Sigmoid colon (tissue), 6 donors: ENCODE measurements at regions not wholly inside any gene's neighbourhood (a gene's known extent, or its start where the extent isn't known, plus 50 kb on each side); places are given as distances from the start of the nearest gene placed in this dataset.

Source experiments
- DNase-seq: peaks from one replicate; pipeline ENCODE4 v3.0.0-alpha.2; 2019
- H3K27ac ChIP-seq, 4 donors: fragments of 200-600 bp; sonication (generic); one replicate each; pipeline ENCODE4 v1.5.1; 2016 to 2019; ENCODE audit warnings: mild to moderate bottlenecking in 1 of 4
- H3K27me3 ChIP-seq, 3 donors: fragments of 200-600 bp; sonication (generic); one replicate each; pipeline ENCODE4 v1.5.1; 2019; ENCODE audit warnings: mild to moderate bottlenecking in 1 of 3
- H3K36me3 ChIP-seq, 4 donors: fragments of 200-600 bp; sonication (generic); one replicate each; pipeline ENCODE4 v1.5.1; 2016 to 2019
- H3K4me1 ChIP-seq, 4 donors: fragments of 200-600 bp; sonication (generic); one replicate each; pipeline ENCODE4 v1.5.1; 2017 to 2019
- H3K4me3 ChIP-seq, 4 donors: fragments of 200-600 bp; sonication (generic); one replicate each; pipeline ENCODE4 v1.5.1; 2017 to 2019; ENCODE audit warnings: mild to moderate bottlenecking in 2 of 4, moderate library complexity in 1 of 4
- H3K9me3 ChIP-seq, 4 donors: fragments of 200-600 bp in 3 of 4; sonication (generic) in 3 of 4; one replicate each; pipeline versions ENCODE4 v1.5.1 to v1.6.1; 2013 to 2019
- CTCF ChIP-seq, 4 experiments: fragments of 450-650 bp in 3 of 4; fragments of 200-600 bp in 1 of 4; IDR thresholded peaks; one replicate each; pipeline ENCODE4 v1.5.1; 2016 to 2019; ENCODE audit warnings: antibody characterized with exemption in 4 of 4, mild to moderate bottlenecking in 3 of 4, moderate library complexity in 2 of 4
- EP300 ChIP-seq, 4 donors: sonication (generic); formaldehyde crosslinking; IDR thresholded peaks; one replicate each; pipeline ENCODE4 v1.6.1; 2017; ENCODE audit warnings: antibody characterized with exemption in 4 of 4
- POLR2A ChIP-seq, 2 donors: fragments of 450-650 bp; IDR thresholded peaks; one replicate each; pipeline ENCODE4 v1.6.1; 2016; ENCODE audit warnings: antibody characterized with exemption in 2 of 2, mild to moderate bottlenecking in 2 of 2, moderate library complexity in 2 of 2
- POLR2AphosphoS5 ChIP-seq, 4 donors: sonication (generic); formaldehyde crosslinking; IDR thresholded peaks; one replicate each; pipeline ENCODE4 v1.6.1; 2017; ENCODE audit warnings: antibody characterized with exemption in 4 of 4
- WGBS, 2 donors: extraction: QIAGEN DNeasy Blood & Tissue Kit; methylation state at CpG; one replicate each; pipeline ENCODE4 v1.1.7; 2013; 5-methylcytosine and 5-hydroxymethylcytosine counted together
- intact Hi-C: fragments of 100-400 bp; cut with DNase I; formaldehyde crosslinking; loops from one replicate; pipeline ENCODE4 v1.15.1; 2023
- donor health status: healthy with polysubstance abuse.
- donor health status: healthy.

DNA sequence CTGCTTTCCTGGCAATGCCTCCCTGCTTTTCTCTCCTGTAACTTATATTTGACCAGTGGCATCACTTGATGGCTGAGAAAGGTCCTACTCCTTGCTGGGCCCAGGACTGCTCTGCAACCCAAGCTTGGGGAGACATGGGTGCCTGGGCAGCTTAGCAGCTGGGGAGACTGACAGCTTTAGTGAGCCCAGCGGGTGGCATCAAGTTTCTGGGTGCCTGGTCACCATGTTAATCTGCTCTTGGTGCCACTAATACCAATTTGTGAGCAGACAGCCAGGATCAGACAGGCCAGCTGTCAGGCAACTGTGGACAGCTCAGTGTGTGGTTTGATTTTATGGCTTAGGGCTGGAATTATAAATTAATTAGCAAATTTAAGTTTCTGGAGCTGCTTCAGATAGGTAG lies 144.8 kb upstream of the GLI2 start:
- 92 to 97% methylated on average over 1 of the region's 1 CpG for WGBS, 2 donors
- intact Hi-C loops = no loop called here

DNA sequence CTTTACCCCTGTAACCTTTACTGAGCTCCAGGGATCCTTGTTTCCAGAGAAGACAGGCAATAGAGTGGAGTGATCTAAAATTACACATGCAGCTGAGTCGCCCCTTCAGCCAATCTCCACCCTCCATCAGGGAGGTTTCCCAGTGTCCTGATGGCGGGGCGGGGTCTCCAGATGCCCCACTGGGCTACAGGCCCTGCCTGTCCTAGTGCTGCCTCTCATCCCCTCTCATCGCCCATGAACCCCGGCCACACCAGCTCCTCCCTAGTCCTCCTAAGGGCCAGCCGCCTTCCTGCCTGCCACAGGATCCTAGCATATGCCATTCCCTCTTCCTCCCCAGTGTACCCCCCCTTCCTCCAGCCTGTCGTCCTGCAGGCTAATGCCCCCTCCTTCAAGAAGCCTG lies 144.1 kb upstream of the GLI2 start:
- Histone ChIP-seq H3K4me3 (no peak overlapping the region), H3K27me3 (peaks cover 13 to 21% (median 13%) of the 10 kb centered on the region in 3 donors), H3K4me1 (peaks cover 0 to 18% (median 7%) of the 10 kb centered on the region in 4 donors), H3K9me3 (no peaks in the 10 kb centered on the region), H3K36me3 (no peaks in the 10 kb centered on the region), H3K27ac (no peak overlapping the region)
- WGBS, 2 donors = 83 to 88% methylated on average over 7 of the region's 7 CpGs
- no peak for DNase-seq
- intact Hi-C loops = no loop called here
- no peak for TF ChIP-seq POLR2AphosphoS5 (IDR thresholded peaks at IDR 0.05)
- TF ChIP-seq POLR2A (IDR thresholded peaks at IDR 0.05) = no peak
- no peak for TF ChIP-seq EP300 (IDR thresholded peaks at IDR 0.05)
- no peak for TF ChIP-seq CTCF (IDR thresholded peaks at IDR 0.05)

More for the DNA sequence above, 144.8 kb upstream of the GLI2 start:
- Histone ChIP-seq H3K4me1 (peaks cover 0 to 11% (median 6%) of the 10 kb centered on the region in 4 donors), H3K9me3 (no peaks in the 10 kb centered on the region), H3K27ac (no peak overlapping the region), H3K4me3 (no peak overlapping the region), H3K27me3 (peaks cover 17 to 27% (median 19%) of the 10 kb centered on the region in 3 donors), H3K36me3 (no peaks in the 10 kb centered on the region)
- TF ChIP-seq EP300 (IDR thresholded peaks at IDR 0.05) (no peak), POLR2AphosphoS5 (IDR thresholded peaks at IDR 0.05) (no peak), CTCF (IDR thresholded peaks at IDR 0.05) (no peak), POLR2A (IDR thresholded peaks at IDR 0.05) (no peak)
- DNase-seq = no peak

DNA sequence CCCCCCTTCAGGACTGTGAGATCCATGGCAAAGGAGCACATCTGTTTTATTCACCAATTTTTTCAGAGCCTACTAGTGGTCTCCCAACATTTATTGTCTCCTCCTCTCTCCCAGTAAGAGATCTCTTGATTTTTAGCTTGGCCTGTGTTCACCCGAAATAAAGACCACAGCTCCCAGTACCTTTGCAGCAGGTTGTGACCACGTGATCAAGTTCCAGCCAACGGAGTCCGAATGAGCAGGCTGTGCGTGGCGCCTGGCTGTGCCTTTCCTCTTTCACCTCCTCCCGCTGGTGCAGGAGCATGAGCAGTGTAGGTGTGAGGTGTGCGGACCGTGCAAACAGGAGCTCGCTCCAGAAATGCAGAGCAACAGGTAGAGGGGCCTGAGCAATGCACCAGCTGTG lies 143.6 kb upstream of the GLI2 start:
- intact Hi-C loops = no loop called here
- no peak overlapping the region for H3K4me3 ChIP-seq
- no peaks in the 10 kb centered on the region for H3K36me3 ChIP-seq
- H3K9me3 ChIP-seq = no peaks in the 10 kb centered on the region
- peaks cover 0 to 15% (median 5%) of the 10 kb centered on the region in 4 donors for H3K4me1 ChIP-seq
- WGBS, 2 donors = 72 to 89% methylated on average over 10 of the region's 10 CpGs
- H3K27me3 ChIP-seq = peaks cover 8 to 16% (median 8%) of the 10 kb centered on the region in 3 donors
- H3K27ac ChIP-seq = no peak overlapping the region
- DNase-seq = no peak
- no peak for TF ChIP-seq POLR2A (IDR thresholded peaks at IDR 0.05)
- TF ChIP-seq POLR2AphosphoS5 (IDR thresholded peaks at IDR 0.05) = no peak
- no peak for TF ChIP-seq EP300 (IDR thresholded peaks at IDR 0.05)
- no peak for TF ChIP-seq CTCF (IDR thresholded peaks at IDR 0.05)

DNA sequence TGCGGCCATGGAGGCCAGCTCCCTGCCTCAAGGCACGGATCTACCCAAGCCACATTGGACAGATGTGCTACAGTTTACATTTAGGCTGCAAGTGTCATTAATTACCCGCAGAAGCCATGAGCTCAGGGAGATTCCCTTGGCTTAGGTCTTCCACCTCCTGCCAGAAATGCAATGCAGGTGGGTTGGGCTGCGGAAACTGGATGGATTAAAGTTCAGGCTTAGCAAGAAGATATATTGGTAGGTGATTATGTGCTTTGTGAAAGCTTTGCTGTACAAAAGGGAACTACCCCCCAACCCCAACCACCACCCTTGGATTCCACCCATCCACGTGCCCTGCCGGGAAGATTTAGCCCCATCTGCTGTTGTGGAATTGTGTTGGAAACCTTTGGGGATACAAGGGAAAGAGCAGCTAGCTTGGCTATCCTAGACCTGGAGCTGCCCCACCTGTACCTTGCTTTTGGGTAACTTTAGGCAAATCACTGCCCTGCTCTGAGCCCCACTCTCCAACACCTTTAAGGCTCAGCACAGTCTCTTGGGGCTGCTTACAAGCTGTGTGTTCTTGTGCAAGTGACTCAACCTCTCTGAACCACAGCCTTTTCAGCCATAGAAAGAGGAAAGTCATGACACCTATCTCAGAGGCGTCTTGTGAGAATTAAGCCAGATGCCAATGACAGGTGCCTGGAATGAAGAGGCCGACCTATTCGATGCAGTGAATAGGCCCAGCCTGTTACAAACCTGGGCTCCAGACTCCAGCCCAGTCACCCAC lies 141.6 kb upstream of the GLI2 start:
- TF ChIP-seq CTCF (IDR thresholded peaks at IDR 0.05) (no peak), EP300 (IDR thresholded peaks at IDR 0.05) (no peak), POLR2AphosphoS5 (IDR thresholded peaks at IDR 0.05) (no peak), POLR2A (IDR thresholded peaks at IDR 0.05) (no peak)
- Histone ChIP-seq H3K9me3 (no peaks in the 10 kb centered on the region), H3K4me1 (peaks cover 0 to 8% (median 2%) of the 10 kb centered on the region in 4 donors), H3K27ac (no peak overlapping the region), H3K36me3 (no peaks in the 10 kb centered on the region), H3K4me3 (no peak overlapping the region), H3K27me3 (no peaks in the 10 kb centered on the region)
- intact Hi-C loops = no loop called here
- WGBS, 2 donors = 72 to 85% methylated on average over 9 of the region's 9 CpGs
- DNase-seq = no peak
